BJ (cell line): ENCODE measurements at regions not wholly inside any gene's neighbourhood (a gene's known extent, or its start where the extent isn't known, plus 50 kb on each side); places are given as distances from the start of the nearest gene placed in this dataset.

Source experiments
- CTCF ChIA-PET: fragments of 350-600 bp; formaldehyde crosslinking; extraction: SDS; loops from one replicate; lab custom pipeline; 2021; ENCODE audit warnings: antibody characterized with exemption, inconsistent platforms; lab: Yijun Ruan, JAX
- POLR2A ChIA-PET: fragments of 300-600 bp; sonication (Branson Sonifier 250); formaldehyde crosslinking; extraction: SDS; loops from one replicate; lab custom pipeline; 2021; ENCODE audit warnings: antibody characterized with exemption; lab: Charles Lee
- DNase-seq: peaks from one replicate; pipeline ENCODE4 v3.0.0-alpha.2; 2011; ENCODE audit warnings: low read depth
- H3K27me3 ChIP-seq: 2 replicates; pipeline ENCODE4 v1.6.0; 2011; ENCODE audit warnings: low read length; ENCODE audit not compliant: control insufficient read depth, insufficient read depth
- H3K36me3 ChIP-seq: 2 replicates; pipeline ENCODE4 v1.5.1; 2011; ENCODE audit warnings: low read length; ENCODE audit not compliant: control insufficient read depth, insufficient read depth
- H3K4me3 ChIP-seq: 2 replicates; pipeline ENCODE4 v1.5.1; 2011; ENCODE audit warnings: low read depth, mild to moderate bottlenecking, control low read depth, low read length
- TF ChIP-seq, protein P1 (sequence below): IDR thresholded peaks from 2 replicates; pipeline ENCODE4 v1.5.1; 2011; ENCODE audit warnings: low read depth, mild to moderate bottlenecking, control low read depth, inconsistent platforms, low read length, moderate library complexity; ENCODE audit not compliant: insufficient read depth

GRCh38 chr4:45648846-45649245 is 475.0 kb downstream of the GABRG1 start:
- DNase-seq: no peak
- no peak overlapping the region for H3K4me3 ChIP-seq
- TF ChIP-seq, protein P1, sequence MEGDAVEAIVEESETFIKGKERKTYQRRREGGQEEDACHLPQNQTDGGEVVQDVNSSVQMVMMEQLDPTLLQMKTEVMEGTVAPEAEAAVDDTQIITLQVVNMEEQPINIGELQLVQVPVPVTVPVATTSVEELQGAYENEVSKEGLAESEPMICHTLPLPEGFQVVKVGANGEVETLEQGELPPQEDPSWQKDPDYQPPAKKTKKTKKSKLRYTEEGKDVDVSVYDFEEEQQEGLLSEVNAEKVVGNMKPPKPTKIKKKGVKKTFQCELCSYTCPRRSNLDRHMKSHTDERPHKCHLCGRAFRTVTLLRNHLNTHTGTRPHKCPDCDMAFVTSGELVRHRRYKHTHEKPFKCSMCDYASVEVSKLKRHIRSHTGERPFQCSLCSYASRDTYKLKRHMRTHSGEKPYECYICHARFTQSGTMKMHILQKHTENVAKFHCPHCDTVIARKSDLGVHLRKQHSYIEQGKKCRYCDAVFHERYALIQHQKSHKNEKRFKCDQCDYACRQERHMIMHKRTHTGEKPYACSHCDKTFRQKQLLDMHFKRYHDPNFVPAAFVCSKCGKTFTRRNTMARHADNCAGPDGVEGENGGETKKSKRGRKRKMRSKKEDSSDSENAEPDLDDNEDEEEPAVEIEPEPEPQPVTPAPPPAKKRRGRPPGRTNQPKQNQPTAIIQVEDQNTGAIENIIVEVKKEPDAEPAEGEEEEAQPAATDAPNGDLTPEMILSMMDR: no peak
- POLR2A ChIA-PET: no interaction called here
- CTCF ChIA-PET: no interaction called here
- no peaks in the 10 kb centered on the region for H3K36me3 ChIP-seq
- no peaks in the 10 kb centered on the region for H3K27me3 ChIP-seq

DNA sequence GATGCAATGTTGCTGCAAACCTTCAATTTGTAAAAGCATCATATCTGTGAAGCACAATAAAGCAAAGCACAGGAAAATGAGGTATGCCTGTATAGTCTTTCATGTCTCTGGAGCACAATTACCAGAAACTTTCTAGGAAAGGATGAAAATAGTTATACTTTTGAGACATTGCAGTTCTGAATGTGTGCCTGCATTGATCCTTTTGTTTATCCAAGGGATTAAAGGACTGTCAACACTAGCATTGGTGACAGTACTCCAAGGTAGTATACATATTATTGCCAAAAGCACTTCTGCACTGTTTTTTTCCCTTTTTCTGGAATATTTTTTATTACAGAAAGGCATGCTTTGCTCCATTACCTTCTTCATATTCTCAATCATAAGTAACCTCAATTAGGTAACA is 476.0 kb downstream of the GABRG1 start:
- Histone ChIP-seq H3K27me3 (no peaks in the 10 kb centered on the region), H3K4me3 (no peak overlapping the region), H3K36me3 (no peaks in the 10 kb centered on the region)
- no peak for DNase-seq
- CTCF ChIA-PET: no interaction called here
- TF ChIP-seq, protein P1: no peak
- POLR2A ChIA-PET: no interaction called here

DNA sequence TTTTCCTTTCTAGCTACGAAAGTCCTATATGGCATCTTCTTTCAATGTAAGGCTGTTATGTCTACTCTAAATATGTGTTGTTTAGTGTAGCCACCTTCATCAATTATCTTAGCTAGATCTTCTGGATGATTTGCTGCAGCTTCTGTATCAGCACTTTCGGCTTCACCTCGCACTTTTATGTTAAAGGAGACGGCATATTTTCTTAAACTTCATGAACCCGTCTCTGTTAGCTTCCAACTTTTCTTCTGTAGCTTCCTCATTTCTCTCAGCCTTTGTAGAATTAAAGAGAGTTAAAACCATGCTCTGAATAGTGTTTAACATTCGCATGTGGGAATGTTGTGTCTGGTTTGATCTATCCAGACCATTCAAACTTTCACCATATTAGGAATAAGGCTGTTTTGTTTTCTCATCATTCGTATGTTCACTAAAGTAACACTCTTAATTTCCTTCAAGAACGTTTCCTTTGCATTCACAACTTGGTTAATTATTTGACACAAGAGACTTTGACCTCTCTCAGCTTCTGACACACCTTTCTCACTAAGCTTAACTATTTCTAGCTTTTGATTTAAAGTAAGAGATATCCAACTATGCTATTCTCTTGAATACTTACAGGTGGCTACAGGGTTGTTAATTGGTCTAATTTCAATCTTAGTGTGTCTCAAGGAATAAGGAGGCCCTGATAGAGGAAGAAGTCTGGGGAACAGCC is 476.8 kb downstream of the GABRG1 start:
- Histone ChIP-seq H3K27me3 (no peaks in the 10 kb centered on the region), H3K36me3 (no peaks in the 10 kb centered on the region), H3K4me3 (no peak overlapping the region)
- DNase-seq: no peak
- TF ChIP-seq, protein P1: no peak
- CTCF ChIA-PET: no interaction called here
- POLR2A ChIA-PET: no interaction called here

- ChIA-PET CTCF (no interaction called here), POLR2A (no interaction called here)
- Histone ChIP-seq H3K36me3 (no peaks in the 10 kb centered on the region), H3K27me3 (no peaks in the 10 kb centered on the region), H3K4me3 (no peak overlapping the region)
- DNase-seq: no peak
- TF ChIP-seq, protein P1: no peak
Observed at GRCh38 chr4:45640281-45640680, 483.6 kb downstream of the GABRG1 start.

- no peak for DNase-seq
- no peaks in the 10 kb centered on the region for H3K36me3 ChIP-seq
- H3K27me3 ChIP-seq: no peaks in the 10 kb centered on the region
- ChIA-PET POLR2A (no interaction called here), CTCF (no interaction called here)
- TF ChIP-seq, protein P1: no peak
- H3K4me3 ChIP-seq: no peak overlapping the region
Observed at GRCh38 chr4:45638641-45639040, 485.2 kb downstream of the GABRG1 start.
